Type B pancreatic cell (in vitro differentiated cells): ENCODE measurements at regions not wholly inside any gene's neighbourhood (a gene's known extent, or its start where the extent isn't known, plus 50 kb on each side); places are given as distances from the start of the nearest gene placed in this dataset.

Experiments used
- DNase-seq: peaks from one replicate; pipeline ENCODE4 v3.0.0; 2021; ENCODE audit warnings: mixed read lengths; ENCODE audit not compliant: unreplicated experiment; ENCODE audit errors: extremely low spot score
- H3K27ac Mint-ChIP-seq: 2 replicates; pipeline ENCODE4 v1.8.0; 2021; ENCODE audit warnings: mild to moderate bottlenecking, mixed read lengths
- H3K27me3 Mint-ChIP-seq: 2 replicates; pipeline ENCODE4 v1.8.0; 2021; ENCODE audit warnings: mixed read lengths
- H3K36me3 Mint-ChIP-seq: 2 replicates; pipeline ENCODE4 v1.8.0; 2021; ENCODE audit warnings: mixed read lengths
- H3K4me1 Mint-ChIP-seq: one replicate; pipeline ENCODE4 v1.8.0; 2021; ENCODE audit warnings: mixed read lengths; ENCODE audit not compliant: unreplicated experiment
- H3K4me3 Mint-ChIP-seq: 2 replicates; pipeline ENCODE4 v1.8.0; 2021; ENCODE audit warnings: mild to moderate bottlenecking, mixed read lengths
- H3K9me3 Mint-ChIP-seq: 2 replicates; pipeline ENCODE4 v1.8.0; 2021; ENCODE audit warnings: mixed read lengths
- CTCF ChIP-seq: fragments of 200-600 bp; sonication (generic); conservative IDR thresholded peaks from 2 replicates; pipeline ENCODE4 v1.5.0; 2021; ENCODE audit warnings: antibody characterized with exemption, mild to moderate bottlenecking

GRCh38 chr5:68845131-68845530, 248.7 kb upstream of the SLC30A5 start:
- Mint-ChIP-seq H3K27me3 (no peaks in the 10 kb centered on the region), H3K4me3 (no peak overlapping the region), H3K36me3 (no peaks in the 10 kb centered on the region), H3K27ac (no peak overlapping the region), H3K9me3 (peaks cover 4% of the 10 kb centered on the region), H3K4me1 (peaks cover 10% of the 10 kb centered on the region)
- DNase-seq = no peak
- no peak for TF ChIP-seq CTCF

- peaks cover 7% of the 10 kb centered on the region for H3K4me1 Mint-ChIP-seq
- TF ChIP-seq CTCF = no peak
Observed at GRCh38 chr5:68846828-68847227, 247.0 kb upstream of the SLC30A5 start.

GRCh38 chr5:68848091-68848490, 245.7 kb upstream of the SLC30A5 start:
- Mint-ChIP-seq H3K4me3 (no peak overlapping the region), H3K36me3 (no peaks in the 10 kb centered on the region), H3K4me1 (peaks cover 7% of the 10 kb centered on the region), H3K9me3 (no peaks in the 10 kb centered on the region), H3K27ac (no peak overlapping the region), H3K27me3 (no peaks in the 10 kb centered on the region)
- no peak for DNase-seq
- no peak for TF ChIP-seq CTCF

More at GRCh38 chr5:68846828-68847227, 247.0 kb upstream of the SLC30A5 start:
- no peaks in the 10 kb centered on the region for H3K36me3 Mint-ChIP-seq
- no peak overlapping the region for H3K27ac Mint-ChIP-seq
- no peaks in the 10 kb centered on the region for H3K9me3 Mint-ChIP-seq
- H3K27me3 Mint-ChIP-seq = no peaks in the 10 kb centered on the region
- DNase-seq = no peak
- H3K4me3 Mint-ChIP-seq = no peak overlapping the region

- DNase-seq = no peak
- TF ChIP-seq CTCF = no peak
- H3K27me3 Mint-ChIP-seq = no peaks in the 10 kb centered on the region
- no peaks in the 10 kb centered on the region for H3K36me3 Mint-ChIP-seq
- H3K27ac Mint-ChIP-seq = no peak overlapping the region
- H3K9me3 Mint-ChIP-seq = no peaks in the 10 kb centered on the region
- H3K4me1 Mint-ChIP-seq = peaks cover 7% of the 10 kb centered on the region
- no peak overlapping the region for H3K4me3 Mint-ChIP-seq
Observed at GRCh38 chr5:68849103-68849502, 244.7 kb upstream of the SLC30A5 start.

GRCh38 chr5:68849906-68850305, 243.9 kb upstream of the SLC30A5 start:
- H3K27ac Mint-ChIP-seq = no peak overlapping the region
- DNase-seq = no peak

More at GRCh38 chr5:68849906-68850305, 243.9 kb upstream of the SLC30A5 start:
- Mint-ChIP-seq H3K27me3 (no peaks in the 10 kb centered on the region), H3K36me3 (no peaks in the 10 kb centered on the region), H3K9me3 (no peaks in the 10 kb centered on the region), H3K4me3 (no peak overlapping the region), H3K4me1 (peaks cover 7% of the 10 kb centered on the region)
- TF ChIP-seq CTCF = no peak
